ENCODE measurements at regions not wholly inside any gene's neighbourhood (a gene's known extent, or its start where the extent isn't known, plus 50 kb on each side); places are given as distances from the start of the nearest gene placed in this dataset.
A peak's percentile ranks its signal among the peaks of the same experiment; 100 is the strongest.

- DNase-seq (ENCODE audit: low spot score), result no peak
- no peak overlapping the region for H3K27ac Mint-ChIP-seq
- H3K27me3 Mint-ChIP-seq, result peaks cover 0 to 20% of the 10 kb centered on the region in 2 donors
Measured at GRCh38 chr2:12277241-12278034, 439.3 kb upstream of the TRIB2 start.

GRCh38 chr2:12278217-12278750 is 438.5 kb upstream of the TRIB2 start:
- no peak overlapping the region for H3K4me3 Mint-ChIP-seq
- no peaks in the 10 kb centered on the region for H3K9me3 Mint-ChIP-seq
- no peak for ATAC-seq
- H3K27ac Mint-ChIP-seq, result no peak overlapping the region
- peaks cover 0 to 20% of the 10 kb centered on the region in 2 donors for H3K27me3 Mint-ChIP-seq
- H3K36me3 Mint-ChIP-seq, result no peaks in the 10 kb centered on the region
- peaks cover 10 to 11% of the 10 kb centered on the region in 2 donors for H3K4me1 Mint-ChIP-seq (ENCODE audit: low read depth in 2 of 2)
- no peak for DNase-seq (ENCODE audit: low spot score)

More at GRCh38 chr2:12277241-12278034, 439.3 kb upstream of the TRIB2 start:
- H3K4me1 Mint-ChIP-seq (ENCODE audit: low read depth in 2 of 2), result peaks cover 5 to 10% of the 10 kb centered on the region in 2 donors
- ATAC-seq, result no peak
- no peak overlapping the region for H3K4me3 Mint-ChIP-seq
- no peaks in the 10 kb centered on the region for H3K9me3 Mint-ChIP-seq
- no peaks in the 10 kb centered on the region for H3K36me3 Mint-ChIP-seq

GRCh38 chr2:12282780-12283695 is 433.7 kb upstream of the TRIB2 start:
- no peaks in the 10 kb centered on the region for H3K36me3 Mint-ChIP-seq
- peak overlapping the region; percentile 26 for H3K4me3 Mint-ChIP-seq
- H3K4me1 Mint-ChIP-seq (ENCODE audit: low read depth in 2 of 2), result peaks cover 27 to 41% of the 10 kb centered on the region in 2 donors
- no peak for DNase-seq (ENCODE audit: low spot score)
- no peak overlapping the region for H3K27ac Mint-ChIP-seq
- peaks cover 0 to 11% of the 10 kb centered on the region in 2 donors for H3K27me3 Mint-ChIP-seq
- ATAC-seq, result no peak
- H3K9me3 Mint-ChIP-seq, result no peaks in the 10 kb centered on the region

GRCh38 chr2:12284037-12284436 is 432.7 kb upstream of the TRIB2 start:
- peaks cover 30 to 44% of the 10 kb centered on the region in 2 donors for H3K4me1 Mint-ChIP-seq (ENCODE audit: low read depth in 2 of 2)
- H3K9me3 Mint-ChIP-seq, result no peaks in the 10 kb centered on the region
- H3K27ac Mint-ChIP-seq, result peak overlapping the region in 1 of 2 donors; percentile 7
- ATAC-seq (no peak), DNase-seq (ENCODE audit: low spot score) (no peak)
- H3K4me3 Mint-ChIP-seq, result no peak overlapping the region
- no peaks in the 10 kb centered on the region for H3K36me3 Mint-ChIP-seq
- H3K27me3 Mint-ChIP-seq, result peaks cover 0 to 13% of the 10 kb centered on the region in 2 donors

GRCh38 chr2:12284487-12284886 is 432.2 kb upstream of the TRIB2 start:
- H3K4me1 Mint-ChIP-seq (ENCODE audit: low read depth in 2 of 2), result peaks cover 30 to 44% of the 10 kb centered on the region in 2 donors
- peak; percentile 69 to 78 for ATAC-seq

GRCh38 chr2:12286347-12286746 is 430.4 kb upstream of the TRIB2 start:
- Mint-ChIP-seq H3K36me3 (peaks cover 6% of the 10 kb centered on the region), H3K27ac (no peak overlapping the region)
- DNase-seq (ENCODE audit: low spot score), result no peak

More at GRCh38 chr2:12284487-12284886, 432.2 kb upstream of the TRIB2 start:
- peaks cover 0 to 13% of the 10 kb centered on the region in 2 donors for H3K27me3 Mint-ChIP-seq
- peak overlapping the region in 1 of 2 donors; percentile 7 for H3K27ac Mint-ChIP-seq
- H3K9me3 Mint-ChIP-seq, result no peaks in the 10 kb centered on the region
- DNase-seq (ENCODE audit: low spot score), result no peak
- H3K36me3 Mint-ChIP-seq, result no peaks in the 10 kb centered on the region
- H3K4me3 Mint-ChIP-seq, result peak overlapping the region; percentile 8

GRCh38 chr2:12287220-12287751 is 429.4 kb upstream of the TRIB2 start:
- ATAC-seq, result peak; percentile 76 to 79

More at GRCh38 chr2:12286347-12286746, 430.4 kb upstream of the TRIB2 start:
- H3K4me3 Mint-ChIP-seq, result no peak overlapping the region
- peaks cover 31 to 39% of the 10 kb centered on the region in 2 donors for H3K4me1 Mint-ChIP-seq (ENCODE audit: low read depth in 2 of 2)
- H3K9me3 Mint-ChIP-seq, result no peaks in the 10 kb centered on the region
- peaks cover 11 to 20% of the 10 kb centered on the region in 2 donors for H3K27me3 Mint-ChIP-seq
- no peak for ATAC-seq

GRCh38 chr2:12288048-12288447 is 428.7 kb upstream of the TRIB2 start:
- Mint-ChIP-seq H3K4me1 (ENCODE audit: low read depth in 2 of 2) (peaks cover 34 to 41% of the 10 kb centered on the region in 2 donors), H3K36me3 (peaks cover 11% of the 10 kb centered on the region), H3K9me3 (peaks cover 2% of the 10 kb centered on the region), H3K4me3 (no peak overlapping the region), H3K27ac (peak overlapping the region in 1 of 2 donors; percentile 79), H3K27me3 (peaks cover 11 to 25% of the 10 kb centered on the region in 2 donors)
- DNase-seq (ENCODE audit: low spot score) (no peak), ATAC-seq (no peak)

More at GRCh38 chr2:12287220-12287751, 429.4 kb upstream of the TRIB2 start:
- Mint-ChIP-seq H3K27ac (peak overlapping the region in 1 of 2 donors; percentile 79), H3K4me1 (ENCODE audit: low read depth in 2 of 2) (peaks cover 31 to 45% of the 10 kb centered on the region in 2 donors), H3K36me3 (peaks cover 11% of the 10 kb centered on the region), H3K27me3 (peaks cover 11 to 25% of the 10 kb centered on the region in 2 donors), H3K9me3 (no peaks in the 10 kb centered on the region), H3K4me3 (peak overlapping the region; percentile 11)
- no peak for DNase-seq (ENCODE audit: low spot score)

GRCh38 chr2:12289120-12289802 is 427.5 kb upstream of the TRIB2 start:
- ATAC-seq (no peak), DNase-seq (ENCODE audit: low spot score) (no peak)
- Mint-ChIP-seq H3K27ac (no peak overlapping the region), H3K4me3 (no peak overlapping the region), H3K4me1 (ENCODE audit: low read depth in 2 of 2) (peaks cover 37 to 40% of the 10 kb centered on the region in 2 donors), H3K9me3 (peaks cover 2% of the 10 kb centered on the region), H3K27me3 (peaks cover 11 to 25% of the 10 kb centered on the region in 2 donors), H3K36me3 (peaks cover 11% of the 10 kb centered on the region)

- H3K9me3 Mint-ChIP-seq, result peaks cover 2% of the 10 kb centered on the region
- H3K4me1 Mint-ChIP-seq (ENCODE audit: low read depth in 2 of 2), result peaks cover 44 to 51% of the 10 kb centered on the region in 2 donors
- ATAC-seq (no peak), DNase-seq (ENCODE audit: low spot score) (no peak)
- peaks cover 11 to 31% of the 10 kb centered on the region in 2 donors for H3K27me3 Mint-ChIP-seq
- H3K36me3 Mint-ChIP-seq, result peaks cover 11% of the 10 kb centered on the region
- H3K4me3 Mint-ChIP-seq, result no peak overlapping the region
- H3K27ac Mint-ChIP-seq, result no peak overlapping the region
Measured at GRCh38 chr2:12291303-12291702, 425.4 kb upstream of the TRIB2 start.

GRCh38 chr2:12293874-12294273 is 422.9 kb upstream of the TRIB2 start:
- Mint-ChIP-seq H3K9me3 (peaks cover 2% of the 10 kb centered on the region), H3K4me3 (peak overlapping the region; percentile 69), H3K36me3 (peaks cover 19% of the 10 kb centered on the region), H3K4me1 (ENCODE audit: low read depth in 2 of 2) (peaks cover 35% of the 10 kb centered on the region in 2 donors), H3K27ac (peak overlapping the region; percentile 28 to 57), H3K27me3 (peaks cover 22 to 31% of the 10 kb centered on the region in 2 donors)
- DNase-seq (ENCODE audit: low spot score) (no peak), ATAC-seq (peak; percentile 91 to 94)

- peaks cover 2% of the 10 kb centered on the region for H3K9me3 Mint-ChIP-seq
- H3K4me3 Mint-ChIP-seq, result no peak overlapping the region
- H3K27me3 Mint-ChIP-seq, result peaks cover 11 to 22% of the 10 kb centered on the region in 2 donors
- H3K27ac Mint-ChIP-seq, result no peak overlapping the region
- H3K36me3 Mint-ChIP-seq, result peaks cover 13% of the 10 kb centered on the region
- H3K4me1 Mint-ChIP-seq (ENCODE audit: low read depth in 2 of 2), result peaks cover 32 to 35% of the 10 kb centered on the region in 2 donors
- no peak for DNase-seq (ENCODE audit: low spot score)
- no peak for ATAC-seq
Measured at GRCh38 chr2:12295856-12296519, 420.7 kb upstream of the TRIB2 start.

Measured in natural killer cell treated with Interleukin-12 subunit alpha and Interleukin-12 subunit beta and Interleukin-15 and Interleukin-18, amount 100 ng/mL, for 72 hours (primary cell).